ENCODE measurements at regions not wholly inside any gene's neighbourhood (a gene's known extent, or its start where the extent isn't known, plus 50 kb on each side); places are given as distances from the start of the nearest gene placed in this dataset.

DNA sequence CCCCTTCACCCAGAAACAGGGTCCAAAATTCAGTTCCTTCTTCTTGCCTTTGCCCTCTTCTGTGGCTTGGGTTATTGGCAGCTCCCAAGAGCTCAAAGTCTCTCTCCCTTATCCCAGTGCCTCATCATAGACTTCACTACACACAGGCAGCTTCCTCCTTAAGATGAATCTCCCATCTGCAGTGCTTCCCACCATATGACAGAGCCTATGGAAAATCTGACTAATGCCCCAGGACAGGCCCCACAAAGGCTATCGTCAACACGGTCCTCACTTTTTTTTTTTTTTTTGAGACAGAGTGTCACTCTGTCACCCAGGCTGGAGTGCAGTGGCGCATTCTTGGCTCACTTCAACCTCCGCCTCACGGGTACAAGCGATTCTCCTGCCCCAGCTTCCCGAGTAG is 194.1 kb downstream of the MEX3B start:
- no peak overlapping the region for H3K4me2 ChIP-seq (ENCODE audit: insufficient read depth, insufficient read length, low read length)
- H3T11ph ChIP-seq (ENCODE audit: low read length): no peak overlapping the region
- WGBS (ENCODE audit: extremely low coverage, insufficient read length, low lambda C conversion rate): no CpG with 5 or more reads among the region's 7 CpGs
- no peak overlapping the region for H3K56ac ChIP-seq (ENCODE audit: insufficient read length, low read depth, low read length)
- no peak for DNase-seq
- Mint-ChIP-seq H3K27me3 (ENCODE audit: low read depth) (no peaks in the 10 kb centered on the region), H3K9me3 (no peaks in the 10 kb centered on the region), H3K36me3 (ENCODE audit: insufficient read depth in 1 of 3, low read depth in 3 of 3) (peaks cover 0 to 8% (median 0%) of the 10 kb centered on the region in 3 experiments; a peak in 3 of 7 replicates), H3K4me1 (peaks cover 2 to 6% of the 10 kb centered on the region in 2 experiments; a peak in 2 of 4 replicates), H3K4me3 (no peak overlapping the region), H3K27ac (peak overlapping the region in 1 of 3 experiments; percentile 56; a peak in 1 of 7 replicates)
- no peak overlapping the region for H3K27ac ChIP-seq (ENCODE audit: insufficient read length, low read depth, low read length)
- no peaks in the 10 kb centered on the region for H3K9me3 ChIP-seq (ENCODE audit: control insufficient read depth, low read depth, low read length)
- H4K91ac ChIP-seq (ENCODE audit: insufficient read length, low read depth, low read length): no peak overlapping the region
- no peak overlapping the region for H4K8ac ChIP-seq (replicated peaks; ENCODE audit: insufficient read length, low read depth, low read length)
- no peak overlapping the region for H2BK20ac ChIP-seq (ENCODE audit: low read depth, low read length, poor library complexity, severe bottlenecking)
- no peak overlapping the region for H2AK5ac ChIP-seq (ENCODE audit: insufficient read length, low read length)
- H4K20me1 ChIP-seq (ENCODE audit: control insufficient read depth, insufficient read depth, insufficient read length): no peaks in the 10 kb centered on the region
- H3K4ac ChIP-seq (ENCODE audit: low read depth, low read length): no peak overlapping the region
- no peaks in the 10 kb centered on the region for H3K4me1 ChIP-seq (ENCODE audit: insufficient read depth, low read length)
- H2BK12ac ChIP-seq (ENCODE audit: insufficient read length, low read depth, low read length): no peak overlapping the region
- no peaks in the 10 kb centered on the region for H3K23me2 ChIP-seq (ENCODE audit: insufficient read length, low read depth, low read length, poor library complexity, severe bottlenecking)
- no peak overlapping the region for H4K5ac ChIP-seq (ENCODE audit: insufficient read length, low read depth, low read length)
- H3K27me3 ChIP-seq (ENCODE audit: insufficient read depth, low read length): no peaks in the 10 kb centered on the region
- no peak overlapping the region for H2BK120ac ChIP-seq (ENCODE audit: low read depth, low read length, poor library complexity, severe bottlenecking)
- TF ChIP-seq, protein P1, sequence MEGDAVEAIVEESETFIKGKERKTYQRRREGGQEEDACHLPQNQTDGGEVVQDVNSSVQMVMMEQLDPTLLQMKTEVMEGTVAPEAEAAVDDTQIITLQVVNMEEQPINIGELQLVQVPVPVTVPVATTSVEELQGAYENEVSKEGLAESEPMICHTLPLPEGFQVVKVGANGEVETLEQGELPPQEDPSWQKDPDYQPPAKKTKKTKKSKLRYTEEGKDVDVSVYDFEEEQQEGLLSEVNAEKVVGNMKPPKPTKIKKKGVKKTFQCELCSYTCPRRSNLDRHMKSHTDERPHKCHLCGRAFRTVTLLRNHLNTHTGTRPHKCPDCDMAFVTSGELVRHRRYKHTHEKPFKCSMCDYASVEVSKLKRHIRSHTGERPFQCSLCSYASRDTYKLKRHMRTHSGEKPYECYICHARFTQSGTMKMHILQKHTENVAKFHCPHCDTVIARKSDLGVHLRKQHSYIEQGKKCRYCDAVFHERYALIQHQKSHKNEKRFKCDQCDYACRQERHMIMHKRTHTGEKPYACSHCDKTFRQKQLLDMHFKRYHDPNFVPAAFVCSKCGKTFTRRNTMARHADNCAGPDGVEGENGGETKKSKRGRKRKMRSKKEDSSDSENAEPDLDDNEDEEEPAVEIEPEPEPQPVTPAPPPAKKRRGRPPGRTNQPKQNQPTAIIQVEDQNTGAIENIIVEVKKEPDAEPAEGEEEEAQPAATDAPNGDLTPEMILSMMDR (conservative IDR thresholded peaks at IDR 0.05): no peak
- no peak overlapping the region for H2AFZ ChIP-seq (ENCODE audit: low read length)
- no peak overlapping the region for H2BK5ac ChIP-seq (ENCODE audit: insufficient read length, low read length)
- no peak overlapping the region for H3K23ac ChIP-seq (ENCODE audit: insufficient read length, low read depth, low read length)
- no peak overlapping the region for H3K18ac ChIP-seq (ENCODE audit: insufficient read length, low read depth, low read length)
- no peaks in the 10 kb centered on the region for H3K79me2 ChIP-seq (ENCODE audit: insufficient read depth, low read length)
- H2BK15ac ChIP-seq (ENCODE audit: low read depth, low read length): no peak overlapping the region
- H3K79me1 ChIP-seq (ENCODE audit: insufficient read depth, low read depth, low read length, poor library complexity, severe bottlenecking): no peaks in the 10 kb centered on the region
- no peak overlapping the region for H3K9ac ChIP-seq (ENCODE audit: extremely low read depth, insufficient read length, low read length)
- H3K14ac ChIP-seq (ENCODE audit: insufficient read depth, low read length): no peak overlapping the region

Measured in H9 (cell line).